GM23248 (cell line): ENCODE measurements at regions not wholly inside any gene's neighbourhood (a gene's known extent, or its start where the extent isn't known, plus 50 kb on each side); places are given as distances from the start of the nearest gene placed in this dataset.

Experiments
- EZH2 ChIP-seq: fragments of 200-600 bp; sonication (generic); IDR thresholded peaks from 2 replicates; pipeline ENCODE4 v1.6.1; 2018; ENCODE audit warnings: antibody characterized with exemption, mild to moderate bottlenecking; ENCODE audit not compliant: insufficient read depth, poor library complexity, severe bottlenecking
- EZH2phosphoT487 ChIP-seq: fragments of 200-600 bp; sonication (generic); IDR thresholded peaks from 2 replicates; pipeline ENCODE4 v1.6.1; 2018; ENCODE audit warnings: antibody characterized with exemption, moderate library complexity, mild to moderate bottlenecking, low read depth; ENCODE audit not compliant: insufficient read depth

- no peak for TF ChIP-seq EZH2
- TF ChIP-seq EZH2phosphoT487: no peak
Measured at GRCh38 chr10:59063491-59063890, 113.0 kb upstream of the PHYHIPL start.
